ENCODE measurements at regions not wholly inside any gene's neighbourhood (a gene's known extent, or its start where the extent isn't known, plus 50 kb on each side); places are given as distances from the start of the nearest gene placed in this dataset.
"Not testable (repeated sequence)": the region's sequence is repeated elsewhere in the genome, so short reads cannot be mapped to it uniquely, and the experiment has no call there.

DNA sequence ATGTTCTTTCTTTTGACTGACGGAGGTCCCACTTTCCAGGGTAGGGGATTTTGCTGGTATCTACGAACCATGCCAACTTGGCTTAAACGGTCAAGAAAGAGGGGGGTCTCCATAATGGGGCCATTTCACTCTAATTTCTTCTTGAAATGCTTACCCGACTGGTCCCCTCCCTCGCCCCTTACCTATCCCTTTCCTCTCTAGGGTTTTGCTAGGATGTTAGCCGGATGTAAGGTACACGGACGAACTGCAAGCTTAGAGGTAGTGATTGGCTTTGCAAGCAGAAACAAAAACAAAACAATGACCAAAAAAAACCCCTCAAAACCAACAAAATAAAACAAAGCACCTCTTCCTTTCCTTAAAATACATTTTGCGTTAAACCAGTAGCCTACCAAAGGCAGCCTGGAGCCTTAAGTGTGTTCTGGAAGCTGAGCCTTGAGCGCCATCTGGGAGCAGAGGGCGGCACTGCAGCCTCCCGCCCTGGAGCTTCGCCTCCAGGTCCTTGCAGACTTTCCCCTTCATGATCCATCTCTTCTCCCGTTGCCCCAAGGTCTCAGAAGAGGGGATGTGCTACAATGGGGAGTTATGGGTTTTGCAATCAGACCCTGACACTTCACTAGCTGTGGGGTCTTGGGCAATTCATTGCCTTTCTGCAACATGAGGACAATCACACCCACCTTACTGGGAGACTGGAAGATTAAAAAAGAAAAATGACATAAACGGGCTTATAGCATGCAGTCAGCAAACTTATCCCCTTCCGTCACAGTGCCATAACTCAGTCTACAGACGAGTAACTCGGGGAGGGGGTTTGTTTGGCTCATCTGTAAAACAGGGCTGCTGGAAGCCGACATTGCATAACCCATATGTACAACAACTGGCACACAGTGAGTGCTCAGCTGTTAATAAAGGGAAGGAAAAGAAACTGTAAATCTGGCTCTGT, 125.9 kb upstream of the RRN3 start:
- not testable (repeated sequence) for H3K27ac ChIP-seq; H4K20me1 ChIP-seq (ENCODE audit: insufficient read depth, poor library complexity, severe bottlenecking)
- peak; percentile 10 for DNase-seq (ENCODE audit: low spot score)

DNA sequence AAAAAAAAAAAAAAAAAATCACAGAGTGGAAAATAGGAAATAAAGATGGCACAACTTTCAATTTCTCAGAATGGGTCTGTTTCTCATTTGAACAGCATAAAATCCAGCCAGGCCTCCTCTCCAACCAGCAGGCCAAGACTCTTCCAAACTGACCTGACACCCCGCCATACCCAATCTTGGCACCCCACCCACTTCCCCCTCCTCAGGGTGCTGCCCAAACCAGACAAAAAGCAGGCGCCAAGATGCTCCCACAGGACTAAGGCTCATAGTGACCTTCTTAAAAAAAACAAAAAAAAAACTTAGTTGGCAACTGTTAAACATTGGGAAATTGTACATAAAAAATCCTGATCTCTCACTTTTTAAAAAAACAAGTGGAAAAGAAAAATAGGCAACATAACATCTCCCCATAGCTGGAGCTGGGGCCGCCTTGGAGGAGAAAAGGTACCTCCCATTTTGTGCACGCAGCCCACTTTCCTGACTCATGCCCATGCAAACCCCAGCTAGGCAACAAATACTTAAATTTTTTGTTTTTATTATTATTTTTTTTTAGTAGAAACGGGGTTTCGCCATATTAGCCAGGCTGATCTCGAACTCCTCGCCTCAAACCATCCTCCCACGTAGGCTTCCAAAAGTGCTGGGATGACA, 124.9 kb upstream of the RRN3 start:
- H3K27ac ChIP-seq; H3K4me3 ChIP-seq; H3K36me3 ChIP-seq (replicated peaks; ENCODE audit: insufficient read depth, low read depth); H3K9me2 ChIP-seq (replicated peaks; ENCODE audit: insufficient read depth); H2AFZ ChIP-seq; H3K27me3 ChIP-seq; H3K4me2 ChIP-seq; H3K9me3 ChIP-seq (ENCODE audit: low read depth); DNase-seq (ENCODE audit: low spot score); H3K79me2 ChIP-seq; H4K20me1 ChIP-seq (ENCODE audit: insufficient read depth, poor library complexity, severe bottlenecking); H3K4me1 ChIP-seq (ENCODE audit: insufficient read depth): not testable (repeated sequence)
- 88% methylated on average over 7 of the region's 9 CpGs for WGBS (ENCODE audit: low lambda C conversion rate, missing lambda C conversion rate)

More for the DNA sequence above, 125.9 kb upstream of the RRN3 start:
- H3K4me1 ChIP-seq (ENCODE audit: insufficient read depth); H3K79me2 ChIP-seq; H2AFZ ChIP-seq; H3K9me3 ChIP-seq (ENCODE audit: low read depth); H3K27me3 ChIP-seq; H3K9me2 ChIP-seq (replicated peaks; ENCODE audit: insufficient read depth); H3K4me3 ChIP-seq; H3K4me2 ChIP-seq; H3K36me3 ChIP-seq (replicated peaks; ENCODE audit: insufficient read depth, low read depth): not testable (repeated sequence)
- WGBS (ENCODE audit: low lambda C conversion rate, missing lambda C conversion rate), result 23% methylated on average over 9 of the region's 19 CpGs
- TF ChIP-seq, protein P1, sequence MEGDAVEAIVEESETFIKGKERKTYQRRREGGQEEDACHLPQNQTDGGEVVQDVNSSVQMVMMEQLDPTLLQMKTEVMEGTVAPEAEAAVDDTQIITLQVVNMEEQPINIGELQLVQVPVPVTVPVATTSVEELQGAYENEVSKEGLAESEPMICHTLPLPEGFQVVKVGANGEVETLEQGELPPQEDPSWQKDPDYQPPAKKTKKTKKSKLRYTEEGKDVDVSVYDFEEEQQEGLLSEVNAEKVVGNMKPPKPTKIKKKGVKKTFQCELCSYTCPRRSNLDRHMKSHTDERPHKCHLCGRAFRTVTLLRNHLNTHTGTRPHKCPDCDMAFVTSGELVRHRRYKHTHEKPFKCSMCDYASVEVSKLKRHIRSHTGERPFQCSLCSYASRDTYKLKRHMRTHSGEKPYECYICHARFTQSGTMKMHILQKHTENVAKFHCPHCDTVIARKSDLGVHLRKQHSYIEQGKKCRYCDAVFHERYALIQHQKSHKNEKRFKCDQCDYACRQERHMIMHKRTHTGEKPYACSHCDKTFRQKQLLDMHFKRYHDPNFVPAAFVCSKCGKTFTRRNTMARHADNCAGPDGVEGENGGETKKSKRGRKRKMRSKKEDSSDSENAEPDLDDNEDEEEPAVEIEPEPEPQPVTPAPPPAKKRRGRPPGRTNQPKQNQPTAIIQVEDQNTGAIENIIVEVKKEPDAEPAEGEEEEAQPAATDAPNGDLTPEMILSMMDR (IDR thresholded peaks at IDR 0.05; ENCODE audit: poor library complexity), result peak; percentile 68

DNA sequence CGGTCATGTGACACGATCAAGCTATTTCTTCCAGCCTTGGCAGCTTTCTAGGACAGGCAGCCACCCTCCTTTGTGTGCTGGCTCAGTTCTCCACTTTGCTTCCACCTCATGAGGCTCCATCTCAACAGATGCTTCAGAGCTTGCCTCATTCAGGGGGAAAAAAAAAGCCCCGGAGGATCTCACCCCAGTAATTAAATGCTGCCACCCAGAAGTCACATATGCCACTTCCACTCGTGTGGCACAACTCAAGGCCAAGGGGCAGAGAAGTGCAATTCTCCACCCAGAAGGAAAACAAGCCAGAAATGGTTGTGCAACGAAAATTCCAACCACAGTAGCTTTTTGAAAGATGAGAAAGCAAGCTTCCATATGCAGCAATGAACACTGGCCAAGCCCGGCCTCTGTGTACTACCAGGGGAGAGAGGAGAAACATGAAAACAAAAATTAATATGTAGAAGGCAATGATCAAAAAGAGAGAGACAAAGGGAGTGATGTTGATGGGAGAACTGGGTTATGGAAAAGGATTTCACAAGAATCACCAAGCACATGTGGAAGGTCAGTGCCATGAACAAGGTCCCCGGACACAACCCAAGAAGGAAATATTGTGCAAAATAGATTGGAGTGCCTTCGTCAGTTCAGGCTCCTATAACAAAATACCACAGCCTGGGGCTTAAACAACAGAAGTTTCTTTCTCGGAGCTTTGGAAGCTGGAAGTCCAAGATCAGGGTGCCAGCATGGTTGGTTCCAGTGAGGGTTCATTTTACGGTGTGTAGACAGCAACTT, 113.3 kb upstream of the RRN3 start:
- 85% methylated on average over 7 of the region's 10 CpGs for WGBS (ENCODE audit: low lambda C conversion rate, missing lambda C conversion rate)
- H3K9me2 ChIP-seq (replicated peaks; ENCODE audit: insufficient read depth); DNase-seq (ENCODE audit: low spot score); H3K4me1 ChIP-seq (ENCODE audit: insufficient read depth); H4K20me1 ChIP-seq (ENCODE audit: insufficient read depth, poor library complexity, severe bottlenecking); H3K4me2 ChIP-seq; H3K27ac ChIP-seq; H3K36me3 ChIP-seq (replicated peaks; ENCODE audit: insufficient read depth, low read depth); H3K79me2 ChIP-seq; H3K4me3 ChIP-seq; H3K9me3 ChIP-seq (ENCODE audit: low read depth); H3K27me3 ChIP-seq; H2AFZ ChIP-seq: not testable (repeated sequence)

DNA sequence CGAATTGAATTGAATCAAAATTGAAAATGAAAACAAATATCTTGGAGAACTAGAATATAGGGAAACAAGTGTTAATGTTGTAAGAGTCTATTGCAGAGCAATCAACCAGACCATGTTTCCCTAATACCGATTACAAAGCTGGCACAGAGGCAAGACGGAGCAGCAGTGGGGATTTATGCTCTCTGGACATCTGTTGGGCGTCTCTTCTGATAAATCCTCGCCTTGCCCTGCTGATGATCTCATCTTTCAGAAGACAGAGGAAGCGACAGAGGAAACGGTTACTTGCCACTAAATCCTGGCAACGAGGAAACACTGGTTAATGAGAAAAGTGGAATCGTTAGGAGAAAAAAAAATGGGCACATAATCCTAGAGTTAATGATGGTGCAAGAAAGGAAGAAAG, 112.4 kb upstream of the RRN3 start:
- H2AFZ ChIP-seq; H3K9me3 ChIP-seq (ENCODE audit: low read depth); H3K9me2 ChIP-seq (replicated peaks; ENCODE audit: insufficient read depth); H3K4me2 ChIP-seq; H3K79me2 ChIP-seq; H3K27me3 ChIP-seq; H4K20me1 ChIP-seq (ENCODE audit: insufficient read depth, poor library complexity, severe bottlenecking); H3K36me3 ChIP-seq (replicated peaks; ENCODE audit: insufficient read depth, low read depth); H3K4me3 ChIP-seq; H3K4me1 ChIP-seq (ENCODE audit: insufficient read depth); H3K27ac ChIP-seq; DNase-seq (ENCODE audit: low spot score): not testable (repeated sequence)
- 76% methylated on average over 6 of the region's 9 CpGs for WGBS (ENCODE audit: low lambda C conversion rate, missing lambda C conversion rate)

DNA sequence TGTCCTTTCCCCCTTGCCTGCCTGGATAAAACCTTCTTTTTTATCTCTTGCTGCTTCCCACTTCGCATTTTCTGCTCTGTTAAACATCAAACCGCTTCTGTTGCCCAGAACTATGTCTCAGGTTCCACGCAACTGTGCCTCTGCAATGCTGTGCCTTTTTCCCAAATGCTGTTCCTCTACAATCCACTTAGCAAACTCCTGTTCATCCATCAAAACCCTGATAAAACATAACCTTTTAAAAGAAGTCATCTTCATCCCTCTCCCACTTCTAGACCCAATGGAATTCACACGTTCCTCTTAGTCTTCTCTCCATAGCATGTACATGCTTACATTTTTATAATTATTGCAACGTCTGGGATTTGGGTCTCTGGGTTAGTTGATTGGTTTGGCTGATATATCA, 111.9 kb upstream of the RRN3 start:
- H3K4me1 ChIP-seq (ENCODE audit: insufficient read depth); H3K79me2 ChIP-seq; H2AFZ ChIP-seq; H3K9me3 ChIP-seq (ENCODE audit: low read depth); H3K4me2 ChIP-seq; H3K4me3 ChIP-seq; H3K9me2 ChIP-seq (replicated peaks; ENCODE audit: insufficient read depth); H3K36me3 ChIP-seq (replicated peaks; ENCODE audit: insufficient read depth, low read depth); H3K27ac ChIP-seq; DNase-seq (ENCODE audit: low spot score); H4K20me1 ChIP-seq (ENCODE audit: insufficient read depth, poor library complexity, severe bottlenecking); H3K27me3 ChIP-seq: not testable (repeated sequence)
- WGBS (ENCODE audit: low lambda C conversion rate, missing lambda C conversion rate), result 83% methylated on average over 5 of the region's 5 CpGs

DNA sequence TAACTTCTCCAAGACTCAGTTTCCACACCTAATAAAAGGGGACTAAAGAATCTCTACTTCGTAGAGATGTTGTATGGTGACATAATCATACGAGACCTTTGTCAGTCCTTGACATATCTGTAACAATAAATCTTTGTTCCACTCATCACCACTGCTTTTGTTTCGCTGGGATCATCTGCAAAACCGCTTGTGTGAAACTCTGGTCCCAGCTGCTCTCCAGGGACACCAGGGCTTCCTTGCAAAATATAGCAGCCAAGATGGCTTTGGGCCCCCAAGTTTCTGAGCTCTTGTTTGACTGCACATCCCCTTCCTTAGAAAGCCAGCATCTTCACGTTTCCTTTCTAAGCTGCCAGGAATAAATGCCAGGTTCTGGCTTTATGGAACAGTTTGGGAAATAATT, 110.5 kb upstream of the RRN3 start:
- not testable (repeated sequence) for H3K9me3 ChIP-seq (ENCODE audit: low read depth); H3K79me2 ChIP-seq; H2AFZ ChIP-seq; H3K9me2 ChIP-seq (replicated peaks; ENCODE audit: insufficient read depth); H4K20me1 ChIP-seq (ENCODE audit: insufficient read depth, poor library complexity, severe bottlenecking); H3K4me3 ChIP-seq; H3K4me2 ChIP-seq; H3K27ac ChIP-seq; H3K36me3 ChIP-seq (replicated peaks; ENCODE audit: insufficient read depth, low read depth); H3K27me3 ChIP-seq; H3K4me1 ChIP-seq (ENCODE audit: insufficient read depth); DNase-seq (ENCODE audit: low spot score)
- 79% methylated on average over 4 of the region's 5 CpGs for WGBS (ENCODE audit: low lambda C conversion rate, missing lambda C conversion rate)

DNA sequence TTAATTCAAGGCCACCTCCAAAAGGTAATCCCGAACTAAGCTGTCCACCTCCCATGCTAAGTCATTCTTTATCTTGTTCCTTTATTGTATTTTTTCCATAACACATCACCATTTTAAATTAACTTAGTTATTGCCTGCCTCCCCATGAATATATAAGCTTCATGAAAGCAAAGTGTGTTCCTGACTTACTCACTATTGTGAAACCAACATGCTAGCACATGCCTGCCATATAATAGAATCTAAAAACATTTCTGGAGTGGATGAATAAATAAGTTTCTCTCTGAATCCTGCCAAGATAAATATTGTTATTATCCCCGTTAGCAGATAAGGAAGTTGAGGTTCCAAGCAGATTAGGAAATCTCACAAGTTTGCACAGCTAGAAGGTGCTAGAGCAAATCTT, 98.7 kb upstream of the RRN3 start:
- not testable (repeated sequence) for H3K9me2 ChIP-seq (replicated peaks; ENCODE audit: insufficient read depth); H3K79me2 ChIP-seq; H3K27me3 ChIP-seq; H2AFZ ChIP-seq; H4K20me1 ChIP-seq (ENCODE audit: insufficient read depth, poor library complexity, severe bottlenecking); H3K4me3 ChIP-seq; H3K36me3 ChIP-seq (replicated peaks; ENCODE audit: insufficient read depth, low read depth); H3K27ac ChIP-seq; H3K4me1 ChIP-seq (ENCODE audit: insufficient read depth); H3K4me2 ChIP-seq; H3K9me3 ChIP-seq (ENCODE audit: low read depth); DNase-seq (ENCODE audit: low spot score)
- WGBS (ENCODE audit: low lambda C conversion rate, missing lambda C conversion rate), result 85% methylated on average over 2 of the region's 2 CpGs

DNA sequence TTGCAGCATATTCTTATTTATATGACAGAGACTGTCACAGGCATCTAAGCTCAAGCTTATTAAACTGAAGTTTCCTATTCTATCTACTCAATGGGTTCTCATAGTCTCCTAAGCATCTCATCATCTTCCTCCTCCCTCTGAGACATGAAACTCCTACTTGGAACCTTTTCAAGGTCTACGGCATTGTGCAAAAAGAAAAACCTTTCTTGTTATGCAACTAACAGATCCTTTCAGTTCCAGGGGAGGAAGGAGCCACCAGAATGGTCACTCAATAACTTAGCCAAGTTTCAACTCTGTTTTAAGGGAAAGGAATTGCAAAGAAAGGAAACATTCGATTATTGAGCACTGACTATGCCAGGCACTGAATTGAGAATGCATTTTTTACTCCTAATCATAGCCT, 98.1 kb upstream of the RRN3 start:
- H3K4me3 ChIP-seq; H3K4me2 ChIP-seq; H3K27ac ChIP-seq; H3K79me2 ChIP-seq; H3K36me3 ChIP-seq (replicated peaks; ENCODE audit: insufficient read depth, low read depth); H4K20me1 ChIP-seq (ENCODE audit: insufficient read depth, poor library complexity, severe bottlenecking); H2AFZ ChIP-seq; H3K4me1 ChIP-seq (ENCODE audit: insufficient read depth); H3K27me3 ChIP-seq; DNase-seq (ENCODE audit: low spot score); H3K9me2 ChIP-seq (replicated peaks; ENCODE audit: insufficient read depth); H3K9me3 ChIP-seq (ENCODE audit: low read depth): not testable (repeated sequence)
- WGBS (ENCODE audit: low lambda C conversion rate, missing lambda C conversion rate), result 72% methylated on average over 2 of the region's 2 CpGs
